CD14-positive monocyte (primary cell): ENCODE measurements at regions not wholly inside any gene's neighbourhood (a gene's known extent, or its start where the extent isn't known, plus 50 kb on each side); places are given as distances from the start of the nearest gene placed in this dataset.

Experiments used
- DNase-seq, 3 donors: peaks; one replicate each; pipeline ENCODE4 v3.0.0-alpha.2; 2011 to 2022
- H2AFZ ChIP-seq: 2 replicates; pipeline ENCODE4 v1.6.0; 2012; ENCODE audit warnings: mild to moderate bottlenecking, low read depth, low read length, inconsistent platforms; ENCODE audit not compliant: insufficient read depth, poor library complexity, severe bottlenecking
- H3K27ac ChIP-seq, 2 donors: 1 replicate in 1 of 2; 2 replicates in 1 of 2; pipeline ENCODE4 v1.5.1; 2012 to 2013; ENCODE audit warnings: low read length in 2 of 2, control low read depth in 1 of 2, inconsistent platforms in 1 of 2, low read depth in 1 of 2, mild to moderate bottlenecking in 1 of 2
- H3K27me3 ChIP-seq, 2 donors: one replicate each; pipeline versions ENCODE4 v1.6.0 to v1.6.1; 2011 to 2013; ENCODE audit warnings: low read length in 2 of 2; ENCODE audit not compliant: control insufficient read depth in 2 of 2, insufficient read depth in 2 of 2
- H3K36me3 ChIP-seq, 2 donors: replicated peaks in 1 of 2; 1 replicate in 1 of 2; 2 replicates in 1 of 2; pipeline versions ENCODE4 v1.5.1 to v1.6.1; 2012 to 2013; ENCODE audit warnings: low read length in 2 of 2, control low read depth in 1 of 2, inconsistent platforms in 1 of 2, mild to moderate bottlenecking in 1 of 2; ENCODE audit not compliant: insufficient read depth in 2 of 2, control insufficient read depth in 1 of 2
- H3K4me1 ChIP-seq, 2 donors: 1 replicate in 1 of 2; 2 replicates in 1 of 2; pipeline versions ENCODE4 v1.5.1 to v1.6.1; 2012 to 2013; ENCODE audit warnings: low read length in 2 of 2, control low read depth in 1 of 2, inconsistent platforms in 1 of 2, mild to moderate bottlenecking in 1 of 2, moderate library complexity in 1 of 2; ENCODE audit not compliant: insufficient read depth in 2 of 2, control insufficient read depth in 1 of 2
- H3K4me2 ChIP-seq: replicated peaks from 2 replicates; pipeline ENCODE3; 2012; ENCODE audit warnings: low read length, moderate library complexity, mild to moderate bottlenecking; ENCODE audit not compliant: poor library complexity, severe bottlenecking; ENCODE audit errors: extremely low read depth
- H3K4me3 ChIP-seq, 3 experiments: fragments of 200-600 bp in 1 of 3; sonication (generic) in 1 of 3; replicated peaks in 1 of 3; 1 replicate in 2 of 3; 2 replicates in 1 of 3; pipeline ENCODE4 v1.5.1; 2011 to 2013; ENCODE audit warnings: low read length in 3 of 3, mild to moderate bottlenecking in 3 of 3, control low read depth in 2 of 3, low read depth in 2 of 3, inconsistent platforms in 1 of 3, moderate library complexity in 1 of 3
- H3K79me2 ChIP-seq: 2 replicates; pipeline ENCODE4 v1.6.0; 2012; ENCODE audit warnings: mild to moderate bottlenecking, control low read depth, inconsistent platforms, low read length, moderate library complexity; ENCODE audit not compliant: insufficient read depth
- H3K9ac ChIP-seq: 2 replicates; pipeline ENCODE4 v1.6.0; 2017; ENCODE audit warnings: low read length, mild to moderate bottlenecking; ENCODE audit not compliant: insufficient read depth, poor library complexity, severe bottlenecking
- H3K9me3 ChIP-seq, 2 donors: replicated peaks in 1 of 2; 1 replicate in 1 of 2; 2 replicates in 1 of 2; pipeline versions ENCODE4 v1.5.1 to v1.6.1; 2012 to 2013; ENCODE audit warnings: low read length in 2 of 2, control low read depth in 1 of 2; ENCODE audit not compliant: control insufficient read depth in 1 of 2, insufficient read depth in 1 of 2
- H4K20me1 ChIP-seq: 2 replicates; pipeline ENCODE4 v1.6.0; 2012; ENCODE audit warnings: mild to moderate bottlenecking, low read length, control low read depth, moderate library complexity; ENCODE audit not compliant: insufficient read depth
- H3K27ac Mint-ChIP-seq, 7 donors: one replicate each; pipeline ENCODE4 v1.8.0; 2020; ENCODE audit warnings: mild to moderate bottlenecking in 7 of 7, mixed read lengths in 7 of 7, moderate library complexity in 6 of 7, inconsistent platforms in 2 of 7
- H3K27me3 Mint-ChIP-seq, 3 donors: one replicate each; pipeline ENCODE4 v1.8.0; 2021 to 2022; ENCODE audit warnings: low read depth in 3 of 3, mild to moderate bottlenecking in 3 of 3, mixed read lengths in 3 of 3, moderate library complexity in 3 of 3, inconsistent platforms in 1 of 3
- H3K36me3 Mint-ChIP-seq, 2 donors: one replicate each; pipeline ENCODE4 v1.8.0; 2020; ENCODE audit warnings: mixed read lengths in 2 of 2, inconsistent platforms in 1 of 2, mild to moderate bottlenecking in 1 of 2
- H3K4me1 Mint-ChIP-seq: one replicate; pipeline ENCODE4 v1.8.0; 2020; ENCODE audit warnings: mild to moderate bottlenecking, mixed read lengths
- H3K4me3 Mint-ChIP-seq, 2 donors: one replicate each; pipeline ENCODE4 v1.8.0; 2020; ENCODE audit warnings: mild to moderate bottlenecking in 2 of 2, mixed read lengths in 2 of 2, moderate library complexity in 1 of 2
- H3K9me3 Mint-ChIP-seq, 7 donors: one replicate each; pipeline ENCODE4 v1.8.0; 2020 to 2022; ENCODE audit warnings: mixed read lengths in 7 of 7, mild to moderate bottlenecking in 6 of 7, moderate library complexity in 6 of 7, inconsistent platforms in 2 of 7
- CTCF ChIP-seq: fragments of 200-600 bp; IDR thresholded peaks from one replicate; pipeline ENCODE4 v1.8.0; 2022; ENCODE audit warnings: antibody characterized with exemption, mild to moderate bottlenecking
- WGBS: methylation state at CpG from one replicate; pipeline ENCODE4 v1.1.5; 2013; ENCODE audit warnings: missing lambda C conversion rate; ENCODE audit not compliant: insufficient coverage; 5-methylcytosine and 5-hydroxymethylcytosine counted together
- intact Hi-C, 2 donors: fragments of 100-400 bp; cut with micrococcal nuclease; formaldehyde crosslinking; loops; one replicate each; pipeline versions ENCODE4 v1.15.0 to v1.15.1; 2023

- Mint-ChIP-seq H3K27me3 (peaks cover 3 to 11% (median 8%) of the 10 kb centered on the region in 3 donors), H3K36me3 (no peaks in the 10 kb centered on the region), H3K4me1 (no peaks in the 10 kb centered on the region), H3K4me3 (no peak overlapping the region), H3K27ac (no peak overlapping the region), H3K9me3 (peaks cover 0 to 6% (median 0%) of the 10 kb centered on the region in 7 donors)
- H3K36me3 ChIP-seq, result no peaks in the 10 kb centered on the region
- DNase-seq, result no peak
- no peaks in the 10 kb centered on the region for H3K9me3 ChIP-seq
- no CpG with 5 or more reads among the region's 1 CpG for WGBS
- no peak overlapping the region for H3K4me3 ChIP-seq
- H3K4me2 ChIP-seq, result no peak overlapping the region
- no peak overlapping the region for H2AFZ ChIP-seq
- no peak overlapping the region for H3K27ac ChIP-seq
- no peaks in the 10 kb centered on the region for H3K27me3 ChIP-seq
- H3K79me2 ChIP-seq, result no peaks in the 10 kb centered on the region
- no peak for TF ChIP-seq CTCF
- H3K4me1 ChIP-seq, result no peaks in the 10 kb centered on the region
- intact Hi-C loops, result no loop called here
- no peaks in the 10 kb centered on the region for H4K20me1 ChIP-seq
- no peak overlapping the region for H3K9ac ChIP-seq
Measured at GRCh38 chr2:134004467-134004866, 249.4 kb upstream of the MGAT5 start.

GRCh38 chr2:134008837-134009236, 245.0 kb upstream of the MGAT5 start:
- no peak for TF ChIP-seq CTCF
- no peak overlapping the region for H3K9ac ChIP-seq
- no peaks in the 10 kb centered on the region for H3K9me3 ChIP-seq
- intact Hi-C loops, result no loop called here
- Mint-ChIP-seq H3K36me3 (no peaks in the 10 kb centered on the region), H3K4me1 (no peaks in the 10 kb centered on the region), H3K27me3 (peaks cover 4 to 10% (median 8%) of the 10 kb centered on the region in 3 donors), H3K27ac (no peak overlapping the region), H3K4me3 (no peak overlapping the region), H3K9me3 (peaks cover 0 to 3% (median 0%) of the 10 kb centered on the region in 7 donors)
- H2AFZ ChIP-seq, result no peak overlapping the region
- WGBS, result no CpG with 5 or more reads among the region's 1 CpG
- no peaks in the 10 kb centered on the region for H4K20me1 ChIP-seq
- no peaks in the 10 kb centered on the region for H3K27me3 ChIP-seq
- H3K27ac ChIP-seq, result no peak overlapping the region
- no peak overlapping the region for H3K4me3 ChIP-seq
- no peaks in the 10 kb centered on the region for H3K4me1 ChIP-seq
- no peaks in the 10 kb centered on the region for H3K79me2 ChIP-seq
- DNase-seq, result no peak
- no peaks in the 10 kb centered on the region for H3K36me3 ChIP-seq
- no peak overlapping the region for H3K4me2 ChIP-seq
